HL-60 (cell line): ENCODE measurements at regions not wholly inside any gene's neighbourhood (a gene's known extent, or its start where the extent isn't known, plus 50 kb on each side); places are given as distances from the start of the nearest gene placed in this dataset.

Source experiments
- DNase-seq, 2 experiments: peaks; one replicate each; pipeline ENCODE4 v3.0.0-alpha.2; 2010 to 2020; ENCODE audit warnings: low read depth in 1 of 2, low spot score in 1 of 2
- H3K27ac ChIP-seq: fragments of 250-450 bp; sonication (Bioruptor Pico); replicated peaks from 2 replicates; pipeline ENCODE4 v1.5.1; 2020; ENCODE audit warnings: mild to moderate bottlenecking, moderate library complexity
- H3K27me3 ChIP-seq: fragments of 250-450 bp; sonication (Bioruptor Pico); 2 replicates; pipeline ENCODE4 v1.5.1; 2021; ENCODE audit warnings: mild to moderate bottlenecking, moderate library complexity; ENCODE audit not compliant: insufficient read depth, poor library complexity, severe bottlenecking
- H3K4me3 ChIP-seq: replicated peaks from 2 replicates; pipeline ENCODE4 v1.5.1; 2011; ENCODE audit warnings: mild to moderate bottlenecking, control low read depth, low read length; ENCODE audit not compliant: insufficient read depth
- CTCF ChIP-seq: IDR thresholded peaks from one replicate; pipeline ENCODE4 v1.5.1; 2011; ENCODE audit warnings: low read length, control low read depth, inconsistent platforms; ENCODE audit not compliant: insufficient read depth
- GABPA ChIP-seq: IDR thresholded peaks from 2 replicates; pipeline ENCODE4 v1.6.1; 2012; ENCODE audit warnings: low read depth
- POLR2AphosphoS5 ChIP-seq: IDR thresholded peaks from 2 replicates; pipeline ENCODE4 v1.6.1; 2012; ENCODE audit warnings: low read depth
- SPI1 ChIP-seq: IDR thresholded peaks from 2 replicates; pipeline ENCODE4 v1.6.1; 2012; ENCODE audit warnings: low read depth, mild to moderate bottlenecking, borderline replicate concordance
- TF ChIP-seq, protein P1 (sequence below): IDR thresholded peaks from 2 replicates; pipeline ENCODE4 v1.6.1; 2012; ENCODE audit warnings: low read depth; ENCODE audit not compliant: insufficient replicate concordance

DNA sequence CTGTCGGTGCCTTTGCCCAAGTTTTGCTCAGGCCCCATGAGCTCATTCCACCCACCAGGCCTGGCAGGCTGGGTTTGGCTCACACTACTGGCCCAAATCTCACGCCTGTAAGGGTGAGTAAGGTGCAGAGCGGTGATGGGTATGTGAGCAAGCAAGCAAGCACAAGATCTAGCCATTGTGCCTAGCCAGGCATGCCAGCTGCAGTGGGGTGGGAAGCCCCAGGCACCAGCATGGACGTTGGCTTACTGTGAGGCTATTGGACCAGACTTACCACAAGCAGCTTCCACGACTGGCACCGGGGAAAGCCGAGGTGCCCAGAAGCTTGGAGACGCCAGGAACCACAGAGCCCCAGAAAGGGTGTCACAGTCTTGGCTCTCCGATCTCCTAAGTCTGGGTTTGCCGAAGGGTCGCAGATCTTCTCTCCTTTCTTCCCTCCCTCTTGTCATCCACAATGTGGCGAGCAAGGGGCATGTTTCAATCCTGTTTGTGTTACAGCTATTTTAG lies 2659.4 kb upstream of the PCDH20 start:
- no peak overlapping the region for H3K27ac ChIP-seq
- H3K27me3 ChIP-seq: no peaks in the 10 kb centered on the region
- TF ChIP-seq CTCF (no peak), POLR2AphosphoS5 (no peak), SPI1 (no peak), GABPA (no peak)
- TF ChIP-seq, protein P1, sequence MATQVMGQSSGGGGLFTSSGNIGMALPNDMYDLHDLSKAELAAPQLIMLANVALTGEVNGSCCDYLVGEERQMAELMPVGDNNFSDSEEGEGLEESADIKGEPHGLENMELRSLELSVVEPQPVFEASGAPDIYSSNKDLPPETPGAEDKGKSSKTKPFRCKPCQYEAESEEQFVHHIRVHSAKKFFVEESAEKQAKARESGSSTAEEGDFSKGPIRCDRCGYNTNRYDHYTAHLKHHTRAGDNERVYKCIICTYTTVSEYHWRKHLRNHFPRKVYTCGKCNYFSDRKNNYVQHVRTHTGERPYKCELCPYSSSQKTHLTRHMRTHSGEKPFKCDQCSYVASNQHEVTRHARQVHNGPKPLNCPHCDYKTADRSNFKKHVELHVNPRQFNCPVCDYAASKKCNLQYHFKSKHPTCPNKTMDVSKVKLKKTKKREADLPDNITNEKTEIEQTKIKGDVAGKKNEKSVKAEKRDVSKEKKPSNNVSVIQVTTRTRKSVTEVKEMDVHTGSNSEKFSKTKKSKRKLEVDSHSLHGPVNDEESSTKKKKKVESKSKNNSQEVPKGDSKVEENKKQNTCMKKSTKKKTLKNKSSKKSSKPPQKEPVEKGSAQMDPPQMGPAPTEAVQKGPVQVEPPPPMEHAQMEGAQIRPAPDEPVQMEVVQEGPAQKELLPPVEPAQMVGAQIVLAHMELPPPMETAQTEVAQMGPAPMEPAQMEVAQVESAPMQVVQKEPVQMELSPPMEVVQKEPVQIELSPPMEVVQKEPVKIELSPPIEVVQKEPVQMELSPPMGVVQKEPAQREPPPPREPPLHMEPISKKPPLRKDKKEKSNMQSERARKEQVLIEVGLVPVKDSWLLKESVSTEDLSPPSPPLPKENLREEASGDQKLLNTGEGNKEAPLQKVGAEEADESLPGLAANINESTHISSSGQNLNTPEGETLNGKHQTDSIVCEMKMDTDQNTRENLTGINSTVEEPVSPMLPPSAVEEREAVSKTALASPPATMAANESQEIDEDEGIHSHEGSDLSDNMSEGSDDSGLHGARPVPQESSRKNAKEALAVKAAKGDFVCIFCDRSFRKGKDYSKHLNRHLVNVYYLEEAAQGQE: no peak
- no peak for DNase-seq
- H3K4me3 ChIP-seq: no peak overlapping the region

DNA sequence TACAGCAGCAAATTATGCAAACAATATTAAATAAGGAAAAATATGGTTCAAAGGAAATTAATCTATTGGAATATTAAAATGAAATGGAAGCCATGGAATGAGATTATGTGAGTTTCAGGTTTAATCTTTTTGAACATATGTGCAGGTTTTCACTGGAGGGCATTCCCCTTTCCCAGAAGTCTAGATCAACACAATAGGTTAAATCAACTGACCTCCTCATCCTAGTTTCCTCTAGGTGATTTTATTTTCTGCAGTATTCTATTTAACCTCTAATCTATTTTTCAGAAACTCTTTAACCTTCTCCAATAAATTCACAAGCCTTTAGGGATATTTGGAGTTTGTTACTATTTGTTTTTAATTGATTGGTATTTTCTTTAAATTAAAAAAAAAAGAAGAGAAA lies 2657.6 kb upstream of the PCDH20 start:
- Histone ChIP-seq H3K4me3 (no peak overlapping the region), H3K27me3 (no peaks in the 10 kb centered on the region), H3K27ac (no peak overlapping the region)
- TF ChIP-seq SPI1 (no peak), GABPA (no peak), POLR2AphosphoS5 (no peak), CTCF (no peak)
- TF ChIP-seq, protein P1: no peak
- no peak for DNase-seq

DNA sequence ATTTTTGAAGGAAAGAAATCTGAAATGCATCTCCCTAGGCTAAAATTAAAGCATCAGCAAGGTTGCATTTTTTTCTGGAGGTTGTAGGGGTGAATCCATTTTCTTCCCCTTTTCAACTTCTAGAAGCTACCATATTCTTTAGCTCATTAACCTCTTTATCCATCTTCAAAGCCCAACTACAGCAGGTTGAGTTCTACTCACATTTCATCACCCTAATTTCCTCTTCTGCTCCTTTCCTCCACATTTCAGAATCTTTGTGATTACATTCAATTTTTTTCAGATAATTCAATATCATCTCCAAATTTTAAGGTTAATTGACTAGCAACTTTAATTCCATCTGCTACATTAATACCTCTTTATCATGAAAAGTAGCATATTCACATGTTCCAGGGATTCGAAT lies 2655.7 kb upstream of the PCDH20 start:
- TF ChIP-seq GABPA (no peak), CTCF (no peak), POLR2AphosphoS5 (no peak), SPI1 (no peak)
- TF ChIP-seq, protein P1: no peak
- no peak overlapping the region for H3K27ac ChIP-seq
- H3K27me3 ChIP-seq: no peaks in the 10 kb centered on the region
- no peak overlapping the region for H3K4me3 ChIP-seq
- DNase-seq: no peak
